Loucy (cell line): ENCODE measurements at regions not wholly inside any gene's neighbourhood (a gene's known extent, or its start where the extent isn't known, plus 50 kb on each side); places are given as distances from the start of the nearest gene placed in this dataset.
"Not testable (repeated sequence)": the region's sequence is repeated elsewhere in the genome, so short reads cannot be mapped to it uniquely, and the experiment has no call there.

ENCODE experiments used
- H2AFZ ChIP-seq: fragments of 200-600 bp; sonication (generic); 2 replicates; pipeline ENCODE4 v1.6.0; 2016; ENCODE audit warnings: antibody characterized with exemption, mild to moderate bottlenecking, low read length, moderate library complexity
- H3F3A ChIP-seq: fragments of 200-600 bp; 2 replicates; pipeline ENCODE4 v1.6.0; 2016; ENCODE audit warnings: antibody characterized with exemption, low read depth, mild to moderate bottlenecking
- H3K27me3 ChIP-seq: fragments of 200-600 bp; sonication (generic); 2 replicates; pipeline ENCODE4 v1.6.1; 2014; ENCODE audit warnings: low read length, mild to moderate bottlenecking; ENCODE audit not compliant: insufficient read depth, poor library complexity, severe bottlenecking
- H3K36me3 ChIP-seq: fragments of 200-600 bp; sonication (generic); 2 replicates; pipeline ENCODE4 v1.6.1; 2016; ENCODE audit warnings: low read length; ENCODE audit not compliant: insufficient read depth
- H3K4me1 ChIP-seq: fragments of 200-600 bp; sonication (generic); 2 replicates; pipeline ENCODE4 v1.5.1; 2014; ENCODE audit warnings: low read length, mild to moderate bottlenecking; ENCODE audit not compliant: insufficient read depth, poor library complexity, severe bottlenecking
- H3K4me2 ChIP-seq: fragments of 200-600 bp; sonication (generic); 2 replicates; pipeline ENCODE4 v1.6.0; 2014; ENCODE audit warnings: antibody characterized with exemption, low read length, low read depth, mild to moderate bottlenecking; ENCODE audit not compliant: poor library complexity, severe bottlenecking
- H3K4me3 ChIP-seq: fragments of 200-600 bp; sonication (generic); 2 replicates; pipeline ENCODE4 v1.5.1; 2014; ENCODE audit warnings: low read length, mild to moderate bottlenecking, mixed read lengths; ENCODE audit not compliant: poor library complexity, severe bottlenecking
- H3K79me2 ChIP-seq: fragments of 200-600 bp; sonication (generic); 2 replicates; pipeline ENCODE4 v1.6.1; 2014; ENCODE audit warnings: low read length; ENCODE audit not compliant: insufficient read depth
- H3K9ac ChIP-seq: fragments of 200-600 bp; sonication (generic); 2 replicates; pipeline ENCODE4 v1.6.0; 2014; ENCODE audit warnings: mild to moderate bottlenecking, low read depth, low read length, moderate library complexity; ENCODE audit not compliant: poor library complexity, severe bottlenecking
- H3K9me2 ChIP-seq: fragments of 200-600 bp; sonication (generic); replicated peaks from 2 replicates; pipeline ENCODE4 v1.6.1; 2016; ENCODE audit warnings: low read depth, low read length, mixed read lengths
- H3K9me3 ChIP-seq: fragments of 200-600 bp; sonication (generic); 2 replicates; pipeline ENCODE4 v1.6.1; 2014; ENCODE audit warnings: mild to moderate bottlenecking, antibody characterized with exemption, low read length, low read depth; ENCODE audit not compliant: insufficient read depth
- H4K20me1 ChIP-seq: fragments of 200-600 bp; sonication (generic); 2 replicates; pipeline ENCODE4 v1.6.0; 2014; ENCODE audit warnings: antibody characterized with exemption, low read length, mild to moderate bottlenecking; ENCODE audit not compliant: insufficient read depth, poor library complexity, severe bottlenecking
- CTCF ChIP-seq: fragments of 200-600 bp; sonication (generic); conservative IDR thresholded peaks from 2 replicates; pipeline ENCODE4 v1.5.1; 2014; ENCODE audit warnings: mild to moderate bottlenecking, antibody characterized with exemption, low read length
- EZH2phosphoT487 ChIP-seq: fragments of 200-600 bp; IDR thresholded peaks from 2 replicates; pipeline ENCODE4 v1.6.1; 2018; ENCODE audit warnings: antibody characterized with exemption, mild to moderate bottlenecking, moderate library complexity, borderline replicate concordance

DNA sequence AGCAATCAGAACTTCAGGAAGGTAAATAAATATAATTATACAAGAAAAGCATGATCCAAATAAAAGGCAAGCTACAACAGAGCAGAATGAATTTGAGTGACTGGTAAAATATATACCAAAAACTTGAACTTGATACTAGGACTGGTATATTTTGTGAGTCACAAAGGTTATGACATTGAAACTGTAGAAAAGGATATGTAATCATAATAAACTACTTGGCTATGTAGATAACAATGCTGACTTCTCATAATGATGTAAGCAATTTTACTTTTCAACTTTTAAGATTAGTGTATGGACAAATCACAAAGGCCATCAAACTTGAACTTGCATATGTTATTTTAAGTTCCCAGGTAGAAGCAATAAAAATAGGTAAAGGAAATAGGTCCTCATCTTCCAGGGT is 384.5 kb upstream of the NECTIN3 start:
- Histone ChIP-seq H2AFZ (no peak overlapping the region), H3K9ac (no peak overlapping the region), H3F3A (no peaks in the 10 kb centered on the region), H3K79me2 (no peaks in the 10 kb centered on the region), H3K9me2 (no peaks in the 10 kb centered on the region), H4K20me1 (no peaks in the 10 kb centered on the region), H3K27me3 (no peaks in the 10 kb centered on the region), H3K4me2 (no peak overlapping the region), H3K36me3 (no peaks in the 10 kb centered on the region), H3K4me3 (no peak overlapping the region), H3K4me1 (peaks cover 24% of the 10 kb centered on the region), H3K9me3 (no peaks in the 10 kb centered on the region)
- no peak for TF ChIP-seq CTCF
- no peak for TF ChIP-seq EZH2phosphoT487

DNA sequence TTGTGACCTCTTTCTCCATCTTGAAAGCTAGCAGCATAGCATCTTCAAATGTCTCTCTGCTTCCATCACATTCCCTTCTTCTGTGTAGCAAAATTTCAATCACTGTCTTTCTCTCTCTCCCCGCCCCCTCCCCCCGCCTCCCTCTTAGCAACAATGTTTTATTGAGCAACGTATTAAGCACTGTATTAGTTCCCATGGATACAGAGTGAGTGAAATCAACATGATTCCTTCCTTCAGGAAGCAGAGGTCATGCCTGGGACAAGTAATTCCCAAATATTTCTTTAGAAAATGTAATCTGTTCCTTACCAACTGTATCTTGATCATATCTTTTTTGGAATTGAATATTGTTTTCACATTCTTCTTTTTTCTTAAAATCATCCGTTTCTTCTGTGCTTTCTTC is 373.7 kb upstream of the NECTIN3 start:
- TF ChIP-seq EZH2phosphoT487 (no peak), CTCF (no peak)
- H3F3A ChIP-seq: no peaks in the 10 kb centered on the region
- no peaks in the 10 kb centered on the region for H3K36me3 ChIP-seq
- peaks cover 6% of the 10 kb centered on the region for H3K4me1 ChIP-seq
- no peak overlapping the region for H3K4me2 ChIP-seq
- H3K9me2 ChIP-seq: no peaks in the 10 kb centered on the region
- no peak overlapping the region for H3K4me3 ChIP-seq
- no peaks in the 10 kb centered on the region for H3K9me3 ChIP-seq
- no peaks in the 10 kb centered on the region for H4K20me1 ChIP-seq
- H3K27me3 ChIP-seq: no peaks in the 10 kb centered on the region
- H2AFZ ChIP-seq: no peak overlapping the region
- H3K9ac ChIP-seq: no peak overlapping the region
- H3K79me2 ChIP-seq: no peaks in the 10 kb centered on the region

GRCh38 chr3:110704332-110704731 is 367.3 kb upstream of the NECTIN3 start:
- H3K9ac ChIP-seq, H3K27me3 ChIP-seq, H3K4me2 ChIP-seq, H3K36me3 ChIP-seq, H3K9me2 ChIP-seq, H3K4me1 ChIP-seq, H3F3A ChIP-seq, H2AFZ ChIP-seq, H3K9me3 ChIP-seq, H3K4me3 ChIP-seq, H3K79me2 ChIP-seq, H4K20me1 ChIP-seq: not testable (repeated sequence)

DNA sequence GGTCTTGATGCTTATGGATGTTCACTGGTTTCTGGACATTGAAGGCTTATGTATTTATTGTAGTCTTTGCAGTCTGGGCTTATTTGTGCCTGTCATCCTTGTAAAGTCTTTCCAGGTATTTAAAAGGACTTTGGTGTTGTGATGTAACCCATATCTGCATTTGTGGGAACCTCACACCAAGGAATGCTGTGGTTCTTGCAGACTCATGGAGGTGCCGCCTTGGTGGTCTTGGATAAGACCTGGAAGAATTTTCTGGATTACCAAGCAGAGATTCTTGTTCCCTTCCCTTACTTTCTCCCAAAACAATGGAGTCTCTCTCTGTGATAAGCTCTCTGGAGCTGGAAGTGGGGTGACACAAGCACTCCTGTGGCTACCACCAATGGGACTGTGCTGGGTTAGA is 363.5 kb upstream of the NECTIN3 start:
- H3K27me3 ChIP-seq: no peaks in the 10 kb centered on the region
- H3K36me3 ChIP-seq: no peaks in the 10 kb centered on the region
- TF ChIP-seq CTCF (no peak), EZH2phosphoT487 (no peak)
- no peaks in the 10 kb centered on the region for H4K20me1 ChIP-seq
- no peak overlapping the region for H3K9ac ChIP-seq
- no peak overlapping the region for H3K4me3 ChIP-seq
- no peaks in the 10 kb centered on the region for H3K9me2 ChIP-seq
- H3K9me3 ChIP-seq: no peaks in the 10 kb centered on the region
- peaks cover 26% of the 10 kb centered on the region for H3K4me1 ChIP-seq
- no peak overlapping the region for H2AFZ ChIP-seq
- H3K79me2 ChIP-seq: no peaks in the 10 kb centered on the region
- 0 out of 2 replicates have a peak, but pooled peaks cover 4% of the 10 kb centered on the region for H3F3A ChIP-seq
- no peak overlapping the region for H3K4me2 ChIP-seq
